Loucy (cell line): ENCODE measurements at regions not wholly inside any gene's neighbourhood (a gene's known extent, or its start where the extent isn't known, plus 50 kb on each side); places are given as distances from the start of the nearest gene placed in this dataset.

Source experiments
- H2AFZ ChIP-seq: fragments of 200-600 bp; sonication (generic); 2 replicates; pipeline ENCODE4 v1.6.0; 2016; ENCODE audit warnings: antibody characterized with exemption, mild to moderate bottlenecking, low read length, moderate library complexity
- H3F3A ChIP-seq: fragments of 200-600 bp; 2 replicates; pipeline ENCODE4 v1.6.0; 2016; ENCODE audit warnings: antibody characterized with exemption, low read depth, mild to moderate bottlenecking
- H3K27me3 ChIP-seq: fragments of 200-600 bp; sonication (generic); 2 replicates; pipeline ENCODE4 v1.6.1; 2014; ENCODE audit warnings: low read length, mild to moderate bottlenecking; ENCODE audit not compliant: insufficient read depth, poor library complexity, severe bottlenecking
- H3K36me3 ChIP-seq: fragments of 200-600 bp; sonication (generic); 2 replicates; pipeline ENCODE4 v1.6.1; 2016; ENCODE audit warnings: low read length; ENCODE audit not compliant: insufficient read depth
- H3K4me1 ChIP-seq: fragments of 200-600 bp; sonication (generic); 2 replicates; pipeline ENCODE4 v1.5.1; 2014; ENCODE audit warnings: low read length, mild to moderate bottlenecking; ENCODE audit not compliant: insufficient read depth, poor library complexity, severe bottlenecking
- H3K4me2 ChIP-seq: fragments of 200-600 bp; sonication (generic); 2 replicates; pipeline ENCODE4 v1.6.0; 2014; ENCODE audit warnings: antibody characterized with exemption, low read length, low read depth, mild to moderate bottlenecking; ENCODE audit not compliant: poor library complexity, severe bottlenecking
- H3K4me3 ChIP-seq: fragments of 200-600 bp; sonication (generic); 2 replicates; pipeline ENCODE4 v1.5.1; 2014; ENCODE audit warnings: low read length, mild to moderate bottlenecking, mixed read lengths; ENCODE audit not compliant: poor library complexity, severe bottlenecking
- H3K79me2 ChIP-seq: fragments of 200-600 bp; sonication (generic); 2 replicates; pipeline ENCODE4 v1.6.1; 2014; ENCODE audit warnings: low read length; ENCODE audit not compliant: insufficient read depth
- H3K9ac ChIP-seq: fragments of 200-600 bp; sonication (generic); 2 replicates; pipeline ENCODE4 v1.6.0; 2014; ENCODE audit warnings: mild to moderate bottlenecking, low read depth, low read length, moderate library complexity; ENCODE audit not compliant: poor library complexity, severe bottlenecking
- H3K9me2 ChIP-seq: fragments of 200-600 bp; sonication (generic); replicated peaks from 2 replicates; pipeline ENCODE4 v1.6.1; 2016; ENCODE audit warnings: low read depth, low read length, mixed read lengths
- H3K9me3 ChIP-seq: fragments of 200-600 bp; sonication (generic); 2 replicates; pipeline ENCODE4 v1.6.1; 2014; ENCODE audit warnings: mild to moderate bottlenecking, antibody characterized with exemption, low read length, low read depth; ENCODE audit not compliant: insufficient read depth
- H4K20me1 ChIP-seq: fragments of 200-600 bp; sonication (generic); 2 replicates; pipeline ENCODE4 v1.6.0; 2014; ENCODE audit warnings: antibody characterized with exemption, low read length, mild to moderate bottlenecking; ENCODE audit not compliant: insufficient read depth, poor library complexity, severe bottlenecking
- CTCF ChIP-seq: fragments of 200-600 bp; sonication (generic); conservative IDR thresholded peaks from 2 replicates; pipeline ENCODE4 v1.5.1; 2014; ENCODE audit warnings: mild to moderate bottlenecking, antibody characterized with exemption, low read length
- EZH2phosphoT487 ChIP-seq: fragments of 200-600 bp; IDR thresholded peaks from 2 replicates; pipeline ENCODE4 v1.6.1; 2018; ENCODE audit warnings: antibody characterized with exemption, mild to moderate bottlenecking, moderate library complexity, borderline replicate concordance

GRCh38 chr6:139912735-139913400 lies 538.4 kb upstream of the CITED2 start:
- Histone ChIP-seq H2AFZ (no peak overlapping the region), H3K4me2 (no peak overlapping the region), H3K27me3 (no peaks in the 10 kb centered on the region), H3F3A (no peaks in the 10 kb centered on the region), H4K20me1 (no peaks in the 10 kb centered on the region), H3K9me2 (0 out of 2 replicates have a peak, but pooled peaks cover 6% of the 10 kb centered on the region), H3K4me1 (no peaks in the 10 kb centered on the region), H3K79me2 (no peaks in the 10 kb centered on the region), H3K4me3 (no peak overlapping the region), H3K9me3 (no peaks in the 10 kb centered on the region), H3K36me3 (no peaks in the 10 kb centered on the region), H3K9ac (no peak overlapping the region)
- TF ChIP-seq CTCF, result no peak
- no peak for TF ChIP-seq EZH2phosphoT487

GRCh38 chr6:139909992-139910391 lies 535.5 kb upstream of the CITED2 start:
- no peaks in the 10 kb centered on the region for H3K36me3 ChIP-seq
- H4K20me1 ChIP-seq, result no peaks in the 10 kb centered on the region
- no peaks in the 10 kb centered on the region for H3F3A ChIP-seq
- H3K4me1 ChIP-seq, result no peaks in the 10 kb centered on the region
- H3K79me2 ChIP-seq, result no peaks in the 10 kb centered on the region
- H3K4me3 ChIP-seq, result no peak overlapping the region
- no peaks in the 10 kb centered on the region for H3K27me3 ChIP-seq
- H3K4me2 ChIP-seq, result no peak overlapping the region
- H3K9me2 ChIP-seq, result 0 out of 2 replicates have a peak, but pooled peaks cover 6% of the 10 kb centered on the region
- H3K9me3 ChIP-seq, result no peaks in the 10 kb centered on the region
- no peak overlapping the region for H3K9ac ChIP-seq
- TF ChIP-seq CTCF (no peak), EZH2phosphoT487 (no peak)
- no peak overlapping the region for H2AFZ ChIP-seq

- Histone ChIP-seq H3K4me2 (no peak overlapping the region), H3K4me3 (no peak overlapping the region), H3K27me3 (no peaks in the 10 kb centered on the region), H2AFZ (no peak overlapping the region), H3K9ac (no peak overlapping the region), H3K79me2 (no peaks in the 10 kb centered on the region), H3K4me1 (no peaks in the 10 kb centered on the region), H3K36me3 (no peaks in the 10 kb centered on the region), H3K9me3 (no peaks in the 10 kb centered on the region), H3F3A (no peaks in the 10 kb centered on the region), H3K9me2 (no peaks in the 10 kb centered on the region), H4K20me1 (no peaks in the 10 kb centered on the region)
- no peak for TF ChIP-seq CTCF
- TF ChIP-seq EZH2phosphoT487, result no peak
Observed at GRCh38 chr6:139905404-139906052, 531.1 kb upstream of the CITED2 start.
